Activated CD8-positive, alpha-beta memory T cell treated with anti-CD3 and anti-CD28 coated beads, Interleukin-2, amount 50 U/mL, for 4 hours (primary cell): ENCODE measurements at regions not wholly inside any gene's neighbourhood (a gene's known extent, or its start where the extent isn't known, plus 50 kb on each side); places are given as distances from the start of the nearest gene placed in this dataset.
"Not testable (repeated sequence)": the region's sequence is repeated elsewhere in the genome, so short reads cannot be mapped to it uniquely, and the experiment has no call there.

Experiments used
- DNase-seq: peaks from one replicate; pipeline ENCODE4 v3.0.0-alpha.2; 2020

- DNase-seq: no peak
These were observed 538.7 kb downstream of the TRIB2 start for GRCh38 chr2:13255485-13255884.

- no peak for DNase-seq
These were observed 543.7 kb downstream of the TRIB2 start for GRCh38 chr2:13260402-13260801.

DNA sequence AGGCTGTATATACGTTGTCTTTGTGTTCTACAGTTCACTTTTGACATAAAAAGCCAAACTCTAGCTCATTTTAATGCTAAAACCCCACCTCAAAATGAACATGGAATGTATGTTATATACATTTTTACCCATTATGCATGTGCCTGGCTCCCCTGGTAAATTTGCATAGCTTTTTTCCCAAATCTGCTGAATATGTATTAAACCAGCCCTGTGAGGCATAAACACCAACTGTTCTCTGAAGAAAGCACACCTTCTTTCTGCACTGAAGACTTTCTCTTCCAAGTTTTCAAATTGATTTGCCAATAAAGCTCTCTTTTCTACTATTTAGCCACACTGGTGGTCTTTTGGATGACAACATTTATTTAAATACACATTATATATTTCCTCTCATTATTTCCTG lies 549.4 kb downstream of the TRIB2 start:
- no peak for DNase-seq

- DNase-seq: no peak
These were observed 568.0 kb downstream of the TRIB2 start for GRCh38 chr2:13284688-13285087.

- DNase-seq: no peak
These were observed 572.6 kb downstream of the TRIB2 start for GRCh38 chr2:13289310-13289709.

GRCh38 chr2:13308478-13308805 lies 591.7 kb downstream of the TRIB2 start:
- DNase-seq: not testable (repeated sequence)

DNA sequence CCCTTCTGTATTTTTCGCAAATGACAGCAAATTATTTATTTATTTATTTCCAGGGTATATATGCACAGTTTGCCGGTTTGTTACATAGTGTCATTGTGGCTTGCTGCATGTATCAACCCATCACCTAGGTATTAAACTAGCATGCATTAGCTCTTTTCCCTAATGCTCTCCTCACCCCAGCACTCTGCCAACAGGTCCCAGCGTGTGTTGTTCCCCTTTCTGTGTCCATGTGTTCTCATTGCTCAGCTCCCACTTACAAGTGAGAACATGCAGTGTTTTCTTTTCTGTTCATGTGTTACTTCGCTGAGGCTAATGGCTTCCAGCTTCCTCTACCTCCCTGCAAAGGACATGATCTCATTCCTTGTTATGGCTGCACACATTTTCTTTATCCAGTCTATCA lies 592.3 kb downstream of the TRIB2 start:
- DNase-seq: no peak

DNA sequence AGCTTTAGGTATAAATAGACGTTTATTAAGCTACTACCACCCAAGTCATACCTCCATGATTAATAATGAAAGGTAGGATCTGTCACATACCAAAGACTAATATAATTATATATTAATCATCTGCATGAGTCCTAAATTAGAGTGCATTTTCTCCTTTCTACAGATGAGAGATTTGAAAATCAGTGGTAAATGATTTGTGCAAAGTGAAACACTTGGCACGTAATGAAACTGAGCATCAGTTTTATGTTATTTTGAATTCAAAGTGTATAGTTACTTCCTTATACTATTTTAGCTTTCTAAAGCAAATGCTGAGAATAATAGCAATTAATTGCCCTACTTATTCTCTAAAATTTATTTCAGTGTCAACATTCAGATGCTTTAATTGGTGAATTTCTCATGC lies 615.3 kb downstream of the TRIB2 start:
- DNase-seq: no peak

DNA sequence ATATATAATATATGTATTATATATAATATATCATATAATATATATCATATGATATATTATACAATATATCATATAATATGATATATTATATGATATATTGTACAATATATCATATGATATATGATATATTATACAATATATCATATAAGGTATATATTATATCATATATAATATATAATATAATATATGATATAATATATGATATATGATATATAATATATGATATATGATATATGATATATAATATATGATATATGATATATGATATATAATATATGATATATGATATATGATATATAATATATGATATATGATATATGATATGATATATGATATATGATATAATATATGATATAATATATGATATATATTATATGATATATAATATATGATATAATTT lies 617.3 kb downstream of the TRIB2 start:
- not testable (repeated sequence) for DNase-seq

DNA sequence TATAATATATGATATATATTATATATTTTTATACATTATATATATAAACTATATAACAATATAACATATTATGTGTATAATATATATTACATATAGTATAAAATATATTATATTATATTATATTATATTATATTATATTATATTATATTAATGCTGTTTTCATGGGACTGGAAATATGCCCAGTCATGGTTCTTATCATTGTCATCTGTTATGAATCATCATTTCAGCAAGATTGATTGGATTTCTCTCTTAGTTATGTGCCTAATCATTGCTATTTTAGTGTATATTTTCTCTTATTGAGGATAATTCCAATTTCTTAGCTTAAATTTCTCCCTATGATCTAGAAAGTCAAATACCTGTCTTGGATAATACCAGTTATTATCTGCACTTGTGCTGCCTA lies 617.8 kb downstream of the TRIB2 start:
- DNase-seq: no peak

GRCh38 chr2:13335862-13336535 lies 619.3 kb downstream of the TRIB2 start:
- no peak for DNase-seq

DNA sequence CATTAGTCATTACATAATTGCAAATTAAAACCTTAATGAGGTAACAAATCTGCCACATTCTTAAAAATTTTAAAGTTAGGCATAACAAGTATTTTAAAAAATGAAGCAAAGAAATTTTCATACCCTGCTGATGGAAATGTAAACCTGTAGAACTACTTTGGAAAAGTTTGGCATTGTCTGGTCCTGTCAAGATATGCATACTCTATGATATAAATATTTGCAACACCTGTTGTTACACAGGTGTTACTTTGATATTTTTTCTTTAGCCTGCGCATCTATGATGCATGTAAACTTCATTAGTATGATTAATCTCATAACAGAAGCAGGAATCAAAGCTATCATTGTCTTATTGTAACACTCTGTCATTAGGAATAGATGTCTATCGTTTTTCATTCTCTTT lies 634.3 kb downstream of the TRIB2 start:
- no peak for DNase-seq

DNA sequence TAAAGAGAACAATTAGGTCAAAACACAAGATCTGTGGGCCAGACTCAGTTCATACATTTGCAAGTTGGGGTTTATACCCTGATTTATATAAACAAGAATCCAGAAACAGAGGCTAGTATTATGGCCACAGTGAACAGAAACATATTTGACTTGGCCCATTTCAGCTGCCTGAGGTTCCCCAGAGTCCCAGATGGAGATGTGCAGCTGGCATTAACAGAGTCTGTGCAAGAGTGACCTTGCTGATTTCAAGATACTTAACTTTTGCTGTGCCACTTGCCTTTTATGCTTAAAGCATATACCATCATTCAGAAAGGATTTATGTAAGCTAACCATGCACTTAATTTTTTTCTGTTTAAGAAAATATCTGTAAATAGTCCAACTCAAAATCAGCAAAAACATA lies 636.3 kb downstream of the TRIB2 start:
- DNase-seq: no peak

- no peak for DNase-seq
These were observed 637.3 kb downstream of the TRIB2 start for GRCh38 chr2:13354031-13354430.

- DNase-seq: not testable (repeated sequence)
These were observed 665.2 kb downstream of the TRIB2 start for GRCh38 chr2:13381928-13382327.

DNA sequence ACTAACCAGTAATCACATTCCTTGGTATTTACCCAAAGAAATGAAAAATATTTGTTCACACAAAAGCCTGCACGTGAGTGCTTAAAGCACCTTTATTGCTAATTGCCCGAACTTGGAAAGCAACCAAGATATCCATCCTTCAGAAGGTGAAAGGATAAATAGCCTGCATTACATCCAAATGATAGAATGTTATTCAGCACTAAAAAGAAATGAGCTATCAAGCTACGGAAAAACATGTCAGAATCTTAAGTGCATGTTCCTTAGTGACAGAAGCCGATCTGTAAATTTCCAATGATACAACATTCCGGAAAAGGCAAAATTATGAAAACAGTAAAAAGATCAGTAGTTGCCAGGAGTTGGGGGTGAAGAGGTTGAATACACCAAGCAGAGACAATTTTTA lies 672.4 kb downstream of the TRIB2 start:
- not testable (repeated sequence) for DNase-seq

- DNase-seq: no peak
These were observed 673.9 kb downstream of the TRIB2 start for GRCh38 chr2:13390676-13391075.

- no peak for DNase-seq
These were observed 684.6 kb downstream of the TRIB2 start for GRCh38 chr2:13401312-13401711.

DNA sequence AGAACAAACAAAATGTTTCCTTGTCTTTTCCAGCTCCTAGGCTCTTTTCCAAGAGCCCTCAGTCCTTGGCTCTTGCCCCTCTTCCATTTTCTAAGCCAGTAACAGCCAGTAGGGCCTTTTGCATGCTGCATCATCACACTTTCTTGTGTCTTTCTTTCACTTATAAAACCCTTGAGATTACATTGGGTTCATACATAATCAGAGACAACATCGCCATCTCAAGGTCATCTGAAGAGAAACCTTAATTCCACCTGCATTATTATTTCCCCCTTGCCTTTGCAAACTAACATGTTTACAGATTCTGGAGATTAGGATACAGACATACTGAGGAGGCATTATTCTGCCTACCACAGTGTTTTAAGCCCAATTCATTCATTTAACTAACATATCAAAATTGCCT lies 697.3 kb downstream of the TRIB2 start:
- DNase-seq: no peak

- no peak for DNase-seq
These were observed 698.2 kb downstream of the TRIB2 start for GRCh38 chr2:13414897-13415296.

- DNase-seq: no peak
These were observed 717.2 kb downstream of the TRIB2 start for GRCh38 chr2:13433954-13434353.

GRCh38 chr2:13443554-13444261 lies 727.0 kb downstream of the TRIB2 start:
- DNase-seq: not testable (repeated sequence)

DNA sequence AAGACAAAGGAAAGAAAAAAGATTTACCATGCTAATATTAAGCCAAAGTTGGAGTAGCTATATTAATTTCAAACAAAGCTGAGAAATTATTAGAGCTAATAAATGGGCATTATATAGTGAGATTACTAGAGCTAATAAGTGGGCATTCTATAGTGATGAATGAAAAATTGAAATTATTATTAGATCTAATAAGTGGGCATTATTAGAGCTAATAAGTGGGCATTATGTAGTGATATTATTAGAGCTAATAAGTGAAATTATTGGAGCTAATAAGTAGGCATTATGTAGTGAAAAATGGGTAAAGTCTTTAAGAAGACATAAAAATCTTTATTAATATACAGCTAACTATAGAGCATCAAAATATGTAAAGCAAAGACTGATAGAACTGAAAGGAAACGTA lies 745.7 kb downstream of the TRIB2 start:
- no peak for DNase-seq

DNA sequence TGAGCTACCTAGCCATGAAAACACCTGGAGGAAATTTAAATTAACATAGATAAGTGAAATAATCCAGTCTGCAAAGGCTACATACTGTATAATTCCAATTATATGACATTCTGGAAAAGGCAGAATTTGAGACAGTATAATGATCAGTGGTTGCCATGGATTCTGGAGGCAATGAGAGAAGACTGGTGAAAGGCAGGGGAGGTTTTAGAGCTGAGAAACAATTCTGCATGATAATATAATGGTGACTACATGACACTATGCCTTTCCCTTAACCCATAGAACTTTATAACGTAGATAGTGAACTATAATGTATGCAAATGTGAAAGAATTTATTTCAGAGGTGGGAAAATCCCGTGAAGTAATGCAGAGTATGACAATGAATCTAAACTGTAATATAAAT lies 749.3 kb downstream of the TRIB2 start:
- DNase-seq: no peak

GRCh38 chr2:13474538-13474937 lies 757.8 kb downstream of the TRIB2 start:
- no peak for DNase-seq
